HG02798 (cell line): ENCODE measurements at regions not wholly inside any gene's neighbourhood (a gene's known extent, or its start where the extent isn't known, plus 50 kb on each side); places are given as distances from the start of the nearest gene placed in this dataset.
"Not testable (repeated sequence)": the region's sequence is repeated elsewhere in the genome, so short reads cannot be mapped to it uniquely, and the experiment has no call there.

ENCODE experiments used
- ATAC-seq: cut with Tn5 transposase; IDR thresholded peaks from one replicate; pipeline ENCODE4 v1.9.1; 2021; ENCODE audit warnings: mild to moderate bottlenecking; ENCODE audit not compliant: unreplicated experiment, poor library complexity

GRCh38 chr5:96184510-96184909 is 222.9 kb upstream of the ELL2 start:
- ATAC-seq: not testable (repeated sequence)

- ATAC-seq: no peak
Observed at GRCh38 chr5:96180684-96181435, 219.2 kb upstream of the ELL2 start.

GRCh38 chr5:96177303-96177869 is 215.7 kb upstream of the ELL2 start:
- peak; percentile 76 for ATAC-seq

GRCh38 chr5:96176022-96176421 is 214.4 kb upstream of the ELL2 start:
- ATAC-seq: no peak

GRCh38 chr5:96175090-96175489 is 213.4 kb upstream of the ELL2 start:
- ATAC-seq: peak; percentile 44

- no peak for ATAC-seq
Observed at GRCh38 chr5:96173366-96173765, 211.7 kb upstream of the ELL2 start.

- ATAC-seq: no peak
Observed at GRCh38 chr5:96172436-96172835, 210.8 kb upstream of the ELL2 start.

- not testable (repeated sequence) for ATAC-seq
Observed at GRCh38 chr5:96171973-96172372, 210.3 kb upstream of the ELL2 start.

- not testable (repeated sequence) for ATAC-seq
Observed at GRCh38 chr5:96170481-96171125, 209.0 kb upstream of the ELL2 start.

- ATAC-seq: not testable (repeated sequence)
Observed at GRCh38 chr5:96168833-96169232, 207.2 kb upstream of the ELL2 start.

GRCh38 chr5:96159043-96159442 is 197.4 kb upstream of the ELL2 start:
- no peak for ATAC-seq

- ATAC-seq: no peak
Observed at GRCh38 chr5:96157841-96158291, 196.2 kb upstream of the ELL2 start.

- no peak for ATAC-seq
Observed at GRCh38 chr5:96157077-96157780, 195.6 kb upstream of the ELL2 start.

GRCh38 chr5:96155147-96155546 is 193.5 kb upstream of the ELL2 start:
- ATAC-seq: no peak

- ATAC-seq: peak; percentile 55
Observed at GRCh38 chr5:96151891-96152290, 190.2 kb upstream of the ELL2 start.

- ATAC-seq: no peak
Observed at GRCh38 chr5:96150007-96150406, 188.4 kb upstream of the ELL2 start.

- ATAC-seq: no peak
Observed at GRCh38 chr5:96149546-96149945, 187.9 kb upstream of the ELL2 start.

- no peak for ATAC-seq
Observed at GRCh38 chr5:96149021-96149420, 187.4 kb upstream of the ELL2 start.

- no peak for ATAC-seq
Observed at GRCh38 chr5:96148376-96148775, 186.7 kb upstream of the ELL2 start.

GRCh38 chr5:96147866-96148265 is 186.2 kb upstream of the ELL2 start:
- ATAC-seq: no peak

GRCh38 chr5:96146675-96147074 is 185.0 kb upstream of the ELL2 start:
- ATAC-seq: peak; percentile 74
